PC-3 (cell line): ENCODE measurements at regions not wholly inside any gene's neighbourhood (a gene's known extent, or its start where the extent isn't known, plus 50 kb on each side); places are given as distances from the start of the nearest gene placed in this dataset.
A peak's percentile ranks its signal among the peaks of the same experiment; 100 is the strongest.
"Not testable (repeated sequence)": the region's sequence is repeated elsewhere in the genome, so short reads cannot be mapped to it uniquely, and the experiment has no call there.

Source experiments
- ATAC-seq: fragments of 200-7000 bp; cut with Tn5 transposase; 2 replicates; pipeline ENCODE4 v1.9.1; 2020; ENCODE audit warnings: mild to moderate bottlenecking, moderate library complexity
- BruUV-seq: library from RNA; stranded (reverse); fragments of 400-500 nt; replicated peaks from 2 replicates; lab custom pipeline; 2021; lab: Mats Ljungman, UMichigan
- CTCF ChIA-PET: fragments of 300-600 bp; sonication (Branson Sonifier 250); formaldehyde crosslinking; loops from one replicate; lab custom pipeline; 2022; ENCODE audit warnings: antibody characterized with exemption; lab: Charles Lee
- POLR2A ChIA-PET: fragments of 300-600 bp; sonication (Branson Sonifier 250); formaldehyde crosslinking; loops from one replicate; lab custom pipeline; 2022; ENCODE audit warnings: antibody characterized with exemption; ENCODE audit not compliant: unreplicated experiment; lab: Charles Lee
- DNase-seq: peaks from one replicate; pipeline ENCODE4 v3.0.0-alpha.2; 2015
- H2AFZ ChIP-seq: fragments of 300-600 bp; sonication (generic); 2 replicates; pipeline ENCODE4 v1.6.0; 2016; ENCODE audit warnings: antibody characterized with exemption, low read length
- H3F3A ChIP-seq: fragments of 300-600 bp; sonication (generic); one replicate; pipeline ENCODE4 v1.6.0; 2017; ENCODE audit warnings: antibody characterized with exemption, low read length, control low read depth, mild to moderate bottlenecking; ENCODE audit not compliant: unreplicated experiment
- H3K27ac ChIP-seq: fragments of 300-600 bp; sonication (generic); 2 replicates; pipeline ENCODE4 v1.5.1; 2016; ENCODE audit warnings: mild to moderate bottlenecking, low read length
- H3K27me3 ChIP-seq: fragments of 300-600 bp; sonication (generic); 2 replicates; pipeline ENCODE4 v1.6.1; 2016; ENCODE audit warnings: low read length, mixed read lengths
- H3K36me3 ChIP-seq: fragments of 300-600 bp; sonication (generic); 2 replicates; pipeline ENCODE4 v1.6.1; 2016; ENCODE audit warnings: low read depth, mixed run types, low read length, mixed read lengths
- H3K4me1 ChIP-seq: fragments of 300-600 bp; sonication (generic); 2 replicates; pipeline ENCODE4 v1.5.1; 2016; ENCODE audit warnings: low read length; ENCODE audit not compliant: insufficient read depth
- H3K4me2 ChIP-seq: fragments of 300-600 bp; sonication (generic); 2 replicates; pipeline ENCODE4 v1.6.0; 2016; ENCODE audit warnings: low read length
- H3K4me3 ChIP-seq: fragments of 300-600 bp; sonication (generic); 2 replicates; pipeline ENCODE4 v1.5.1; 2016; ENCODE audit warnings: mild to moderate bottlenecking, low read length, mixed read lengths
- H3K79me2 ChIP-seq: fragments of 300-600 bp; sonication (generic); 2 replicates; pipeline ENCODE4 v1.6.1; 2017; ENCODE audit warnings: low read length, mixed read lengths
- H3K9ac ChIP-seq: fragments of 300-600 bp; sonication (generic); 2 replicates; pipeline ENCODE4 v1.6.0; 2016; ENCODE audit warnings: mild to moderate bottlenecking, low read length
- H3K9me2 ChIP-seq: fragments of 300-600 bp; sonication (generic); replicated peaks from 2 replicates; pipeline ENCODE4 v1.6.1; 2016; ENCODE audit warnings: mixed run types, low read length, mixed read lengths
- H3K9me3 ChIP-seq: fragments of 300-600 bp; sonication (generic); 2 replicates; pipeline ENCODE4 v1.6.1; 2016; ENCODE audit warnings: low read length, mixed read lengths
- H4K20me1 ChIP-seq: fragments of 300-600 bp; sonication (generic); 2 replicates; pipeline ENCODE4 v1.6.1; 2016; ENCODE audit warnings: low read length, mixed read lengths
- CTCF ChIP-seq: fragments of 300-600 bp; sonication (generic); conservative IDR thresholded peaks from 2 replicates; pipeline ENCODE4 v1.5.1; 2017; ENCODE audit warnings: antibody characterized with exemption, low read depth, mild to moderate bottlenecking, low read length
- EZH2 ChIP-seq: fragments of 300-600 bp; sonication (generic); IDR thresholded peaks from one replicate; pipeline ENCODE4 v1.6.1; 2017; ENCODE audit warnings: antibody characterized with exemption, mild to moderate bottlenecking, low read length; ENCODE audit not compliant: unreplicated experiment
- EZH2phosphoT487 ChIP-seq: fragments of 300-600 bp; sonication (generic); IDR thresholded peaks from 2 replicates; pipeline ENCODE4 v1.6.1; 2018; ENCODE audit warnings: mild to moderate bottlenecking, antibody characterized with exemption, low read length, borderline replicate concordance
- intact Hi-C: fragments of 100-400 bp; cut with micrococcal nuclease; formaldehyde crosslinking; loops from 2 replicates; pipeline ENCODE4 v1.9.0; 2023

DNA sequence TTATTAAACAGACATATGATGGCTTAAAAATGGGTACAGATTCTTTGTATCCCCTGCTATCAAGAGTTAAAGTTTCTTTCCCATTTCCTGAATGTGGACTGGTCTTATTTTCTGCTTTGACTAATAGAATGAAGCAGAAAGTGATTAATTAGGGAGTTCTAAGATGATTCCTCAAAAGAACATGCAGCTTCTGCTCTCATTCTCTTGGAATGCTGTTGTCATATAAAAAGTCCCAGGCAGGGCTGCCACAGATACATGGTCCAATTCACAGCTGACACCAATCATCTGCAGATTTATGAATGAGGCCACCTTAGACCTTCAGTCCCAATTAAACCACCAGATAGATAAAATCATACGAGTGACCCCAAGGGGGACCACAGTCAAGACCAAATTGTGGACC is 844.5 kb upstream of the RAG2 start:
- no peaks in the 10 kb centered on the region for H3K36me3 ChIP-seq
- no peak overlapping the region for H3K4me2 ChIP-seq
- H2AFZ ChIP-seq, result no peak overlapping the region
- no TSS peak for BruUV-seq
- TF ChIP-seq EZH2phosphoT487, result no peak
- ChIA-PET CTCF (no interaction called here), POLR2A (no interaction called here)
- no peaks in the 10 kb centered on the region for H3K27me3 ChIP-seq
- ATAC-seq (no peak), DNase-seq (no peak)
- H4K20me1 ChIP-seq, result no peaks in the 10 kb centered on the region
- no peak overlapping the region for H3K27ac ChIP-seq
- H3F3A ChIP-seq, result no peaks in the 10 kb centered on the region
- H3K9ac ChIP-seq, result no peak overlapping the region
- H3K4me1 ChIP-seq, result no peaks in the 10 kb centered on the region
- no peaks in the 10 kb centered on the region for H3K79me2 ChIP-seq
- H3K4me3 ChIP-seq, result no peak overlapping the region
- intact Hi-C loops, result loop anchor here (10.0 kb wide), 1 partner anchor 1932 kb away; no protein-coding TSS in a partner anchor
- H3K9me3 ChIP-seq, result no peaks in the 10 kb centered on the region
- H3K9me2 ChIP-seq, result no peaks in the 10 kb centered on the region

GRCh38 chr11:37431633-37432230 is 833.7 kb upstream of the RAG2 start:
- H3F3A ChIP-seq, H3K9me2 ChIP-seq, H3K36me3 ChIP-seq, H2AFZ ChIP-seq, CTCF ChIA-PET, H3K4me3 ChIP-seq, H3K4me2 ChIP-seq, H3K9ac ChIP-seq, H3K27ac ChIP-seq, BruUV-seq, intact Hi-C loops, H3K4me1 ChIP-seq, H3K9me3 ChIP-seq, H3K27me3 ChIP-seq, H4K20me1 ChIP-seq, ATAC-seq, DNase-seq, H3K79me2 ChIP-seq, POLR2A ChIA-PET: not testable (repeated sequence)

DNA sequence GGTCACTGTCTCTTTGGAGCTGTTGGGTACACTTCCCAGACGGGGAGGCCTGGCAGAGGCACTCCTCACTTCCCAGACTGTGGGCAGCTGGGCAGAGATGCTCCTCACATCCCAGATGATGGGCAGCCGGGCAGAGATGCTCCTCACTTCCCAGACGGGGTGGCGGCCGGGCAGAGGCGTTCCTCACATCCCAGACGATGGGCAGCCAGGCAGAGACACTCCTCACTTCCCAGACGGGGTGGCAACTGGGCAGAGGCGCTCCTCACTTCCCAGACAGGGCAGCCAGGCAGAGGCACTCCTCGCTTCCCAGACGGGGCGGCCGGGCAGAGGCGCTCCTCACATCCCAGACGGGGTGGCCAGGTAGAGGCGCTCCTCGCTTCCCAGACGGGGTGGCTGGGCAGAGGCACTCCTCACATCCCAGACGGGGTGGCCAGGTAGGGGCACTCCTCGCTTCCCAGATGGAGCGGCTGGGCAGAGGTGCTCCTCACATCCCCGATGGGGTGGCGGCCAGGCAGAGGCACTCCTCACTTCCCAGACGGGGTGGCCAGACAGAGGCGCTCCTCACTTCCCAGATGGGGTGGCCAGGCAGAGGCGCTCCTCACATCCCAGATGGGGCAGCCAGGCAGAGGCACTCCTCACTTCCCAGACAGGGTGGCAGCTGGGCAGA is 833.1 kb upstream of the RAG2 start:
- POLR2A ChIA-PET, CTCF ChIA-PET, DNase-seq, H3K9me3 ChIP-seq, H4K20me1 ChIP-seq, H3K27me3 ChIP-seq, BruUV-seq, intact Hi-C loops, H3K4me3 ChIP-seq, H3K4me1 ChIP-seq, H3F3A ChIP-seq, H3K36me3 ChIP-seq, H3K27ac ChIP-seq, H3K4me2 ChIP-seq, H3K79me2 ChIP-seq, H3K9me2 ChIP-seq, H2AFZ ChIP-seq, H3K9ac ChIP-seq, ATAC-seq: not testable (repeated sequence)

DNA sequence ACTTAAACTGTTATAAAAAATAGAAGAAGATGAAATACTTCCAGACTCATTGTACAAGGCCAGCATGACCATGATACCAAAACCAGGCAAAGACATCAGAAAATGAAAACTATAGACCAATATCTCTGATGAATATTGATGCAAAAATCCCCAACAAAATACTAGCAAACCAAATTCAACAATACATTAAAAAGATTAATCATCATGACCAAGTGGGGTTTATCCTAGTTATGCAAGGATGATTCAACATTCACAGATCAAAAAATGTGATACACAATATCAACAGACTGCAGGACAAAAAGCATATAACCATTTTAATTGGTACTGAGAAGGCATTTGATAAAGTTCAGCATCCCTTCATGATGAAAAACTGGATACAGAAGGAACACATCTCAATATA is 824.5 kb upstream of the RAG2 start:
- no peak for TF ChIP-seq CTCF
- TF ChIP-seq EZH2phosphoT487, result no peak
- no peak for TF ChIP-seq EZH2
- Histone ChIP-seq H3K27me3 (no peaks in the 10 kb centered on the region), H3K27ac (no peak overlapping the region), H2AFZ (no peak overlapping the region), H3K36me3 (no peaks in the 10 kb centered on the region; the same call in 1 of the 2 replicates), H3F3A (no peaks in the 10 kb centered on the region), H3K9ac (no peak overlapping the region), H3K79me2 (no peaks in the 10 kb centered on the region), H3K9me2 (no peaks in the 10 kb centered on the region), H4K20me1 (no peaks in the 10 kb centered on the region), H3K4me3 (no peak overlapping the region), H3K9me3 (no peaks in the 10 kb centered on the region), H3K4me1 (no peaks in the 10 kb centered on the region; the same call in 1 of the 2 replicates), H3K4me2 (no peak overlapping the region)
- CTCF ChIA-PET, result no interaction called here
- ATAC-seq (no peak), DNase-seq (peak; percentile 52)
- no TSS peak for BruUV-seq
- intact Hi-C loops, result no loop called here
- POLR2A ChIA-PET, result no interaction called here
